ENCODE measurements at regions not wholly inside any gene's neighbourhood (a gene's known extent, or its start where the extent isn't known, plus 50 kb on each side); places are given as distances from the start of the nearest gene placed in this dataset.

DNA sequence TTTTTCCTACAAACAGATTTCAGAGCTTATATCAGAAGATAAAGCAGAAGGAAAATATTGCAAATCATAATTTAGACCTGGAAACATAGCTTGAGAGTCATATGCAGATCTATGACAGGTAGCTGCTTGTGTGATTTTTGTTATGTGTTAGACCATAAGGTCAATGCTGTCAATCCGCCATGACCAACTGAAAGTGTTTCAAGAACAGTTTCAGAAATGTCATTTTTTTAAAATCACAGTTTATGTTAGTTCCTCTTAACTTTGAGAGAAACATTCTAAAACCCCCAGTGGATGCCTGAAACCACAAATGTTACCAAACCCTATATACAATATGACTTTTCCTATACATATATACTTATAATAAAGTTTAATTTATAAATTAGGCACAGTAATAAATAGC, 391.3 kb upstream of the FAM241A start:
- TF ChIP-seq FOXK2 (IDR thresholded peaks at IDR 0.05) (no peak), FOXM1 (IDR thresholded peaks at IDR 0.05; ENCODE audit: borderline replicate concordance) (no peak), FOXA1 (IDR thresholded peaks at IDR 0.05) (no peak)

All from HEK293T (cell line).